NCI-H2171 treated with DMSO at 0.1 percent for 48 hours (cell line): ENCODE measurements at regions not wholly inside any gene's neighbourhood (a gene's known extent, or its start where the extent isn't known, plus 50 kb on each side); places are given as distances from the start of the nearest gene placed in this dataset.
"Not testable (repeated sequence)": the region's sequence is repeated elsewhere in the genome, so short reads cannot be mapped to it uniquely, and the experiment has no call there.

Experiments
- DNase-seq: peaks from one replicate; lab custom pipeline; 2025; lab: John Stamatoyannopoulos, UW

- no peak for DNase-seq
These were observed 175.9 kb downstream of the EVX1 start for GRCh38 chr7:27418541-27418940.

DNA sequence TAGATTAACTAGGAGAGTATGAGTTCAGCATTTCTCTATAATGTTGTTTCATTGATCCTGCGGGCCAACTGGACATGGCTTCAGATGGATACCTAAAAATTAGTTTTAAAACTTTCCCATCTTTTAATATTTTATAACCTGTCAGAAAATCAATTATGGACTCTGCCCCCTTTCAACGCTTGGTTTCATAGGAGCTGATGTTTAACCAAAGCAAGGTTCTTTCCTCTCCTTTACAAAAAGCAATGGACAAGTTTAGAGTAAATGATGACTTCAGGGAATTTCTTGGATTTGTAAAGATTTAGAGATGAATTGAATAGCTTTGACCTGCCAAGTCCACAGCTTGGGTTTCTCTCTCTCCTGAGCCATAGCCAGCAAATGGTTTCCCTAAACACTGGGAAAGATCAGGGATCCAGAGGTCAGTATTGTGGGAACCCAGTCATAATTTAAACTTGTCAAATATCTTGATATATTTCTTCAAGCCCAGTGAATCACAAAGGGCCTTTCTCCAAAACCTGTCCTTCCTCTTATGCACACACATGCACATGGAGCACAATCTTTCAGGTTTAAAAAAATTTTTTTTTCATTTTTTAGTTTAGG is 177.1 kb downstream of the EVX1 start:
- DNase-seq: no peak

DNA sequence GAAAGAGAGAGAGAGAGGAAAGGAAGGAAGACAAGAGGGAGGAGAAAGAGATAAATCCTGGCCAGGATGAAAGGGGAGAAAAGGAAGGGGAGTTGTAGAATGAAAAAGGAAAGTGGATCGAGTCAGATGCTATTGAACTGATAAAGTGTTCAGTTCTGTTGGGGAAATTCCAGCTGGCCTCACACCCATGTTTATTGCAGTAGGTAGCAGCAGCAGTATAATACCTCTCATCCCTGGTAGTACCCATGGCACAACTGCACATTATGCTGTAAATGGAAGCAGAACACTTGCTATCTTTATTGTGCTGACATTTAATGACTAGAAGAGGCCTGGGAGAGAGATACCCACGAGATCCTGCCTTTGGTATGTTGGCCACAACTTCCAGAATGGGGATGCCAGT is 178.1 kb downstream of the EVX1 start:
- no peak for DNase-seq

DNA sequence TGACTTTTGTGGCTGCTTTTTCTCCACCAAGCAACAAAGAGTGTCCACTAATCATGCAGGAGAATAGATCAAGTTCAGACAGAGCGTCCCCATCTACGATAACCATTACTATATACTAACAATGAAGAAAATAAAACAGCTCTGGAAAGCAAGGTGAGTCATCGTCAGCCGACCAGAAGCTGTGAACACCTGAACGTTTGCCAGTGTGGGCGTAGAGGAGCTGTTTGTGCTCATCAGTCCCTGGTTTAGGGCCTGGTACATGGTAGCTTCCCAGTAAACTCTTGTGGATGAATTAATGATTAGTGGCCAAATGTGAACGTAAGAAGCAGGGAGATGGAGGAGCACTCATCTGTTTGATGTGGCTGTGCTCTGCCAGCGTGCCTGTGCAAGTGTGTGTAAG is 180.7 kb downstream of the EVX1 start:
- no peak for DNase-seq

GRCh38 chr7:27423821-27424220 is 181.2 kb downstream of the EVX1 start:
- DNase-seq: no peak

DNA sequence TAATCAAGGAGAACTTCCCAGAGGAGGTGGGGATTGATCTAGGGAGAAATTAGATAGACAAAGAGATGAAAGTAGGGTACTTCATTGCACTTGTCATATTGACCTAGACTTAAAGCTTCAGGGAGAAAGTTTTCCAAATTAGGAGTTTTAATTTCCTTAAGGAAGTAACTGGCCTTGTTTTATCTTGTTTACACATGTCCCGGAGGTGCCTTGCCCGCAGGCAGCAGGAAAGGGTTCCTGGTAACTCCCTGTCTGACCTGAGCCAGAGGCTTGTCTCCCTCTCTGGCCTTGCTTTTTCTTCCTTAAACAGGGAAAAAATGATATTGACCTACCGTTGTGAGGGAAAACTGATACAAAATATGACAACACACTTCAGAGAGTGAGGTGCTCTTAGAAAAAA is 181.6 kb downstream of the EVX1 start:
- no peak for DNase-seq

DNA sequence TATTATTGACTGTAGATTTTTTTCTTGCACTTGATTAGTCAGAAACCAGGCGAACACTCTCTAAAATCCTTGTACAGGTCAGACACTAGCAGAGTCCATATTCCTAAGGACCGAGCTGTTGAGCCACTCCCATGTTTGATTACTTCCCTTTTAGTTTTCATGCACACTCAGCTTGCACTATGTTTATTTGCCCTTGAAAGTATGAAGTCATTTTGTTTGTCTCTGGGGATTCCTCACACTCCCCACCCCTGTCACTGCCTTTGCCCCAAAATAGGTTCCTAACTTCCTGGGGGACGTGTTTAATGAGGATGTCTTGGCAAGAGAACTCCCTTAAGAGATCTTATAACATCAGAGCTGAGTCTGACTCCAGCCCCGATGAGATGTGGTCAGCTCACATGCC is 182.1 kb downstream of the EVX1 start:
- no peak for DNase-seq

- no peak for DNase-seq
These were observed 184.8 kb downstream of the EVX1 start for GRCh38 chr7:27427416-27427815.

DNA sequence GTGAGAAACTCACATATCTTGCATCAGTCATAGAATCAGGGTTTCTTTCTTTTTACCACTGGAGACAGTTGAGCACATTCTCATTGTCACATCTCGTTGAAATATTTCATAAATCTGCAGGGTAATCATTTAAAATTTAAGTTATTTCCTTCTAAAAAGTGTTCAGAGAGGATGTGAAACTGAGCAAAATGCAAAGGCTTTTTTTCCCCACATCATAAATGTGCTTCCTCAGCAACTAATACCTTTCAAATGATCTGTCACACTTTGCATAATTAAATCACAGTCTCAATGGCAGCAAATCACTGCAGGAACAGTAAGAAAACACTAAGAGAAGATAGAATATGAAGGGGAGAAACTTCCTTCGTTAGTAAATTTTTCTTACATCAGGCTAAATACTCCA is 187.5 kb downstream of the EVX1 start:
- DNase-seq: no peak

DNA sequence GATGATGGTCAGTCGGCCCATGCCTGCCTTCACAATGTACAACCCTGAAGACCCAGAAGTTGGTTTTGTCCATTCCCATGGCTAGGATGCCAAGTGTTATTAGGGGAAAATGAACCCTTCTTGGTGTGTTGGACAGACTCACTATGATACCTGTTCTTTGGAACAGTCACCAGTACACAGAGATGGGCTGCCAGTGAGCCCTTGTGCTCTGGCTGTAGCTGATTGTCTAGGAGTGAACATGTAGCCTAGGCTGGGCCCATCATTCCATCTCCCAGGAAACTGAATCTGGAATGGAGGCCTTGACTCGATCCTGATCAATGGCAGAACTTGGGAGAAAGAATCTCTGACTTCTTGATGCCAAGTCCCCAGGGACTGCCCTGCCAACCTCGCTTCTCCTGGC is 188.9 kb downstream of the EVX1 start:
- DNase-seq: no peak

GRCh38 chr7:27433581-27433980 is 191.0 kb downstream of the EVX1 start:
- no peak for DNase-seq

DNA sequence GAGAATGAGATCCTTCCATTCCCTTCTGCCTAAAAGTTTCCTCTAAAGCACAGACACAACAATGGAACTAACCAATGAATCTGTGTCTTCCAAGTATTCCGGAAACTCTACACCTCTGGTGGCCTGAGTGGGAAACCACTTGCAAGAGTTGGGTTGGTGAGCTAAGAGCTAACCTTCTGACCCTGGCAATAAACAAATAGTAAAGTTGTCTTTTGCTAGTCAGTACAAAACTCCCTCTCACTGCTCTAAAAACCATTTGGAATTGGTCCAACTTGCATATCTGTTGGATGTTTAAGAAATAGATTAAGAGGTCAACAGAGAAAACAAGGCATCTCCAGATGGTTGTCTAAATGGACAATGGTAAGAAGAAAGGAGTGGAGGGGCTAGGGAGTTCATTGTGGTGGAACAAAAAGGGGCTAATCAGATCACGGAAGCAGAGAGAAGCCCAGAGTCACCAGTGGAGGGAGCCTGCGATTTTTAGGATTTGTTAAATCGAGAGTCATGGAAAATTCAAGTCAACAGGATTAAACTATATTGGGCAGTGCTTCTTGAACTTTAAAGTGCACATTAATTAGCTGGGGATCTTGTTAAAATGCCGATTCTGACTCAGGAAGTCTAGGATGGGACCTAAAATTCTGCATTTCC is 192.3 kb downstream of the EVX1 start:
- DNase-seq: peak; percentile 6

GRCh38 chr7:27435461-27435860 is 192.9 kb downstream of the EVX1 start:
- DNase-seq: no peak

DNA sequence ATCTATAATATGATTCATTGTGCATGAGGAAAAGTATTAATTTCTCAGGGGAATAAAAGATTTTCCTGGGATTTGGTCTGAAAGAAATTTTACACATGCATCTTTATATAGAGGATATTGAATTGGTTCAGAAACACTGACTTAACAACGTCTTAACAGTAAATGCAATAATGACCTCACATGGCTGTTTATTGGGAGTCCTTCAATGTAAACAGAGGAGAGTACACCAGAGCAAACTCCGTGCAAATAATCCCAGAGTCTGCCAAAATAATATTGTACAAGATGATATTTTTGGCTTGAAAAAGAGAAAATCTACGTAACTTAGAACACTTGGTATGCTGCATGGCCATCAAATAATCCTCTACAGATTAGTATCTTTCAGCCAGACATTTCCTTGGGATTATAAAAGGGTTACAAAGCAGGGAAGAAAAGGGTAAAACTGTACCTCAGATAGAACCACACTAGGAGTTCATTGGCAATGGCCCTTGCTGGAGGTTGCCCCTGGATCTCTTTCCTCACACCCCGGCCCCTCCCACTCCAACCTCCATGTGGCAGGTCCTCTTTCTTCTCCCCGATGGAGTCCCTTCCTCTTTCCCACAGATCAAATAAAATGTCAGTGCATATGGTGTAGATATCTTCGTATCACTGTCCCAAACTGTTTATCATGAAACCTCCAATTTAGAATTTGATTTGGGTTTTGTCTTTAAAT is 196.4 kb downstream of the EVX1 start:
- no peak for DNase-seq

- DNase-seq: no peak
These were observed 199.9 kb downstream of the EVX1 start for GRCh38 chr7:27442455-27442854.

- not testable (repeated sequence) for DNase-seq
These were observed 206.4 kb downstream of the EVX1 start for GRCh38 chr7:27449046-27449445.

DNA sequence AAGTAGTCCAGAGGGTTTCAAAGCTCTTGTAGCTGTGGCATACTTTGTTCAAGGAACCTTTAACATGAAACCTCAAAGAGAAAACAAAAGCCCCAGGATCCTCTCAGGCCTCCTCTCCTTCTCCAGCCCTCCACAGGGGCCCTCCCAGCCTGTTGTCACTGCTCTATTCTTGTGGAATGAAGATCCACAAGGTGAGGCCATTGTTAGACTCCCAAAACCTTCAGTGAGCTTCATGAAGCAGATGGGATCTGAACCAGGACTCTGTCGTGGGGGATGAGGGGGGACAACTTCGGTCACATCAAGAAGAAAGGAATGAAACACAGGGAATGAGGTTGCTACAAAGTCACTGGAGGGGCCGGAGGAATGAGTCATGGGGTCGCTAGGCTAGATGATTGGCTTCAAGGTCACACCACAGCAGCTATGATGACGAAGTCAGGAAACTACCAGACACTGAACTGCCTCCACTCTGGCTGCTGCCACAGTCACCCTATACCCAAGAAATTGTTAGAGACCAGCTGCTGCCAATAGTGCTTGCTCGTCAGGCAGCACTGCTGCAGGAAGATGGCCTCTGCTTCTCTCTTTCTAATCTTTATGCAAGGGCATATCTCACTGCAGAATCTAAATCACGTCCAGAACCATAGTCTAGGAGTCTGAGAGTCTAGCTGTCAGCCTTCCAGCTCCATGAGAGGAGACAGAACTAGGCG is 208.8 kb downstream of the HIBADH start:
- no peak for DNase-seq

GRCh38 chr7:27457120-27457519 is 205.6 kb downstream of the HIBADH start:
- DNase-seq: not testable (repeated sequence)

GRCh38 chr7:27457603-27458565 is 204.8 kb downstream of the HIBADH start:
- not testable (repeated sequence) for DNase-seq

- peak; percentile 61 for DNase-seq
These were observed 203.5 kb downstream of the HIBADH start for GRCh38 chr7:27459021-27459730.

DNA sequence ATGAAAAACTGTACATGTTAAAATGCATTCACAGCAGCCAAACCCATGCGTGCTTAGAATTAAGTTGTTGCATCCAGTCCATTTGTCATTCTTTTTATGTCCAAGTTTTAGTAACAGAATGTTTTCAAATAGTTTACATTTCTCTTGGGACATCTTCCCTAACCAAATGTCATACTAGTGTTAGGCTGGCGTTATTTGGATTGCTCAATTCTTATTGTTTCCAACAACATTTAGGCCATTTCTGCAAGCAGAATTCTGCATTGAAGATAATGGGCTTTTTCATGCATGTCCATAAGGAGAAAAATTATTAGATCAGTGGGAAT is 203.0 kb downstream of the HIBADH start:
- no peak for DNase-seq
